AG04450 (cell line): ENCODE measurements at regions not wholly inside any gene's neighbourhood (a gene's known extent, or its start where the extent isn't known, plus 50 kb on each side); places are given as distances from the start of the nearest gene placed in this dataset.

Source experiments
- CTCF ChIA-PET: fragments of 300-600, 350-600 bp; formaldehyde crosslinking; extraction: SDS; loops from one replicate; lab custom pipeline; 2022; ENCODE audit warnings: antibody characterized with exemption, inconsistent platforms; lab: Charles Lee
- POLR2A ChIA-PET: fragments of 350-600 bp; formaldehyde crosslinking; extraction: SDS; loops from one replicate; lab custom pipeline; 2021; ENCODE audit warnings: antibody characterized with exemption, inconsistent platforms; lab: Yijun Ruan, JAX
- DNase-seq: peaks from one replicate; pipeline ENCODE4 v3.0.0-alpha.2; 2011; ENCODE audit warnings: low read depth, low spot score
- H3K27ac ChIP-seq: one replicate; pipeline ENCODE4 v1.5.1; 2012; ENCODE audit warnings: low read depth, low read length, control low read depth
- H3K27me3 ChIP-seq: one replicate; pipeline ENCODE4 v1.6.0; 2012; ENCODE audit warnings: low read length; ENCODE audit not compliant: control insufficient read depth, insufficient read depth
- H3K4me3 ChIP-seq: 2 replicates; pipeline ENCODE4 v1.5.1; 2011; ENCODE audit warnings: mild to moderate bottlenecking, low read depth, low read length, control low read depth
- H3K9me3 ChIP-seq: 2 replicates; pipeline ENCODE4 v1.5.1; 2012; ENCODE audit warnings: low read length; ENCODE audit not compliant: control insufficient read depth, insufficient read depth
- TF ChIP-seq, protein P1 (sequence below): IDR thresholded peaks from 2 replicates; pipeline ENCODE4 v1.5.1; 2011; ENCODE audit warnings: low read depth, low read length, control low read depth, inconsistent platforms

- H3K27ac ChIP-seq: no peak overlapping the region
- no peaks in the 10 kb centered on the region for H3K9me3 ChIP-seq
- no peaks in the 10 kb centered on the region for H3K27me3 ChIP-seq
- no peak for DNase-seq
- TF ChIP-seq, protein P1, sequence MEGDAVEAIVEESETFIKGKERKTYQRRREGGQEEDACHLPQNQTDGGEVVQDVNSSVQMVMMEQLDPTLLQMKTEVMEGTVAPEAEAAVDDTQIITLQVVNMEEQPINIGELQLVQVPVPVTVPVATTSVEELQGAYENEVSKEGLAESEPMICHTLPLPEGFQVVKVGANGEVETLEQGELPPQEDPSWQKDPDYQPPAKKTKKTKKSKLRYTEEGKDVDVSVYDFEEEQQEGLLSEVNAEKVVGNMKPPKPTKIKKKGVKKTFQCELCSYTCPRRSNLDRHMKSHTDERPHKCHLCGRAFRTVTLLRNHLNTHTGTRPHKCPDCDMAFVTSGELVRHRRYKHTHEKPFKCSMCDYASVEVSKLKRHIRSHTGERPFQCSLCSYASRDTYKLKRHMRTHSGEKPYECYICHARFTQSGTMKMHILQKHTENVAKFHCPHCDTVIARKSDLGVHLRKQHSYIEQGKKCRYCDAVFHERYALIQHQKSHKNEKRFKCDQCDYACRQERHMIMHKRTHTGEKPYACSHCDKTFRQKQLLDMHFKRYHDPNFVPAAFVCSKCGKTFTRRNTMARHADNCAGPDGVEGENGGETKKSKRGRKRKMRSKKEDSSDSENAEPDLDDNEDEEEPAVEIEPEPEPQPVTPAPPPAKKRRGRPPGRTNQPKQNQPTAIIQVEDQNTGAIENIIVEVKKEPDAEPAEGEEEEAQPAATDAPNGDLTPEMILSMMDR: no peak
- POLR2A ChIA-PET: no interaction called here
- H3K4me3 ChIP-seq: no peak overlapping the region
- CTCF ChIA-PET: no interaction called here
Observed at GRCh38 chr13:28586439-28587173, 72.3 kb upstream of the POMP start.

GRCh38 chr13:28585561-28585960, 73.4 kb upstream of the POMP start:
- H3K27ac ChIP-seq: no peak overlapping the region
- no peak overlapping the region for H3K4me3 ChIP-seq
- ChIA-PET CTCF (interaction anchor here (1.0 kb wide), 1 partner anchor 15 kb away, joined by 3 read pairs; no protein-coding TSS in a partner anchor), POLR2A (no interaction called here)
- H3K9me3 ChIP-seq: no peaks in the 10 kb centered on the region
- no peaks in the 10 kb centered on the region for H3K27me3 ChIP-seq
- TF ChIP-seq, protein P1: no peak
- DNase-seq: no peak

GRCh38 chr13:28584873-28585381, 74.0 kb upstream of the POMP start:
- Histone ChIP-seq H3K27me3 (no peaks in the 10 kb centered on the region), H3K27ac (peak overlapping the region; percentile 79), H3K9me3 (no peaks in the 10 kb centered on the region), H3K4me3 (no peak overlapping the region)
- ChIA-PET POLR2A (no interaction called here), CTCF (interaction anchor here (1.0 to 1.5 kb wide), 2 partner anchors 16 to 54 kb away, joined by 3 to 4 read pairs; no protein-coding TSS in a partner anchor)
- TF ChIP-seq, protein P1: no peak
- DNase-seq: peak; percentile 13

- ChIA-PET POLR2A (no interaction called here), CTCF (interaction anchor here (1.5 kb wide), 1 partner anchor 53 kb away, joined by 4 read pairs; no protein-coding TSS in a partner anchor)
- no peak for DNase-seq
- H3K4me3 ChIP-seq: no peak overlapping the region
- H3K27ac ChIP-seq: no peak overlapping the region
- no peaks in the 10 kb centered on the region for H3K27me3 ChIP-seq
- H3K9me3 ChIP-seq: no peaks in the 10 kb centered on the region
- TF ChIP-seq, protein P1: no peak
Observed at GRCh38 chr13:28583651-28584091, 75.3 kb upstream of the POMP start.

DNA sequence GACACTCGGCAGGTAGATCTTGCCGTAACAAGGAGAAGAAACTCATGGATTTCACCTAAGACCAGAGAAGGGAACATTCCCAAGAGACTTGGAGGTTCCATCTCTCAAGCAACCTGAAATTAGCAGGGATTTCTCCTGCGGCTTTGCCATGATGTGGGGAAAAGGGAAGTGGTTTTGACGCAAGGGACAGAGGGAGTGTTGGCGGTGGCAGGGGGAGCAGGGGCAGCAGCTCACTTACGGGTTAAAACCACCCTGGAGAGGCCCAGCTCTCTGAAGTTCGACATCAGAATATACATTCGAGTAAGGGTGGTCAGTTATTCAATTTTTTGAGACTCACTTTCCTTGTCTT, 76.1 kb upstream of the POMP start:
- CTCF ChIA-PET: no interaction called here
- no peaks in the 10 kb centered on the region for H3K9me3 ChIP-seq
- no peak overlapping the region for H3K4me3 ChIP-seq
- H3K27ac ChIP-seq: no peak overlapping the region
- TF ChIP-seq, protein P1: no peak
- no peaks in the 10 kb centered on the region for H3K27me3 ChIP-seq
- POLR2A ChIA-PET: no interaction called here
- DNase-seq: no peak
